ENCODE measurements at regions not wholly inside any gene's neighbourhood (a gene's known extent, or its start where the extent isn't known, plus 50 kb on each side); places are given as distances from the start of the nearest gene placed in this dataset.

GRCh38 chr1:88284066-88284465 lies 400.0 kb upstream of the PKN2 start:
- H3K36me3 ChIP-seq (ENCODE audit: control insufficient read depth, insufficient read depth, low read length) = no peaks in the 10 kb centered on the region
- no peaks in the 10 kb centered on the region for H3K27me3 ChIP-seq (ENCODE audit: control insufficient read depth, insufficient read depth, low read length)
- H3K4me3 ChIP-seq (ENCODE audit: low read depth, low read length) = no peak overlapping the region
- no peak for TF ChIP-seq CTCF (IDR thresholded peaks at IDR 0.05; ENCODE audit: insufficient read depth, low read length, poor library complexity, severe bottlenecking)
- no peak for DNase-seq (ENCODE audit: low read depth)

GRCh38 chr1:88284666-88285366 lies 399.3 kb upstream of the PKN2 start:
- H3K4me3 ChIP-seq (ENCODE audit: low read depth, low read length) = no peak overlapping the region
- no peak for DNase-seq (ENCODE audit: low read depth)
- H3K36me3 ChIP-seq (ENCODE audit: control insufficient read depth, insufficient read depth, low read length) = no peaks in the 10 kb centered on the region
- H3K27me3 ChIP-seq (ENCODE audit: control insufficient read depth, insufficient read depth, low read length) = no peaks in the 10 kb centered on the region
- TF ChIP-seq CTCF (IDR thresholded peaks at IDR 0.05; ENCODE audit: insufficient read depth, low read length, poor library complexity, severe bottlenecking) = no peak

- Histone ChIP-seq H3K36me3 (ENCODE audit: control insufficient read depth, insufficient read depth, low read length) (no peaks in the 10 kb centered on the region), H3K4me3 (ENCODE audit: low read depth, low read length) (no peak overlapping the region), H3K27me3 (ENCODE audit: control insufficient read depth, insufficient read depth, low read length) (no peaks in the 10 kb centered on the region)
- no peak for DNase-seq (ENCODE audit: low read depth)
- no peak for TF ChIP-seq CTCF (IDR thresholded peaks at IDR 0.05; ENCODE audit: insufficient read depth, low read length, poor library complexity, severe bottlenecking)
These were observed 397.4 kb upstream of the PKN2 start for GRCh38 chr1:88286716-88287115.

GRCh38 chr1:88288571-88288970 lies 395.5 kb upstream of the PKN2 start:
- H3K27me3 ChIP-seq (ENCODE audit: control insufficient read depth, insufficient read depth, low read length) = no peaks in the 10 kb centered on the region
- no peaks in the 10 kb centered on the region for H3K36me3 ChIP-seq (ENCODE audit: control insufficient read depth, insufficient read depth, low read length)
- TF ChIP-seq CTCF (IDR thresholded peaks at IDR 0.05; ENCODE audit: insufficient read depth, low read length, poor library complexity, severe bottlenecking) = no peak
- H3K4me3 ChIP-seq (ENCODE audit: low read depth, low read length) = no peak overlapping the region
- no peak for DNase-seq (ENCODE audit: low read depth)

GRCh38 chr1:88289401-88290102 lies 394.5 kb upstream of the PKN2 start:
- no peaks in the 10 kb centered on the region for H3K27me3 ChIP-seq (ENCODE audit: control insufficient read depth, insufficient read depth, low read length)
- no peak for DNase-seq (ENCODE audit: low read depth)
- TF ChIP-seq CTCF (IDR thresholded peaks at IDR 0.05; ENCODE audit: insufficient read depth, low read length, poor library complexity, severe bottlenecking) = no peak
- H3K4me3 ChIP-seq (ENCODE audit: low read depth, low read length) = no peak overlapping the region
- no peaks in the 10 kb centered on the region for H3K36me3 ChIP-seq (ENCODE audit: control insufficient read depth, insufficient read depth, low read length)
